ENCODE measurements at regions not wholly inside any gene's neighbourhood (a gene's known extent, or its start where the extent isn't known, plus 50 kb on each side); places are given as distances from the start of the nearest gene placed in this dataset.

DNA sequence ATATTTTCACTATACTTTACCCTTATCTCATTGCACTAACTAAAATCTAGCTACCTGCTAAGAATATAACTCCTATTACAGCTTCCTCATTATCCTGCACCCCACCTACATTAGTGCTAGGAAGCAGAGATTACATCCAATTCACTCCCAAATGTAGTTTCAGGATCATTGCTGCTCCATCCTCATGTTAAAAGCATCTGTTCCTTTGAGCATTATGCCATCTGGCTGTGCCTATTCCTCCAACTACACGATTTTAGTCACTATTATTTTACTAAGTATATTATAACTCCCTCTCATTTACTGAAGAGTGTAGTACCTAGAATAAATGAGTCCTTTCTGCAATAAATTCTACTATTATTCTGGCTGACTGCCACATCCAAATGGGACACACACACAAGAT is 1586.9 kb downstream of the TECRL start:
- no peaks in the 10 kb centered on the region for H3K9me3 ChIP-seq (replicated peaks; ENCODE audit: control insufficient read depth, insufficient read depth, low read length)
- no peak overlapping the region for H3K27ac ChIP-seq (ENCODE audit: control insufficient read depth, insufficient read depth)
- WGBS (ENCODE audit: insufficient coverage, insufficient replicate concordance, low lambda C conversion rate, missing lambda C conversion rate) = 0% methylated on average over 1 of the region's 1 CpG
- H3K36me3 ChIP-seq (ENCODE audit: control insufficient read depth in 2 of 2, insufficient read depth in 2 of 2, low read length in 1 of 2) = no peaks in the 10 kb centered on the region
- ChIA-PET RAD21 (ENCODE audit: unreplicated experiment) (no interaction called here), SMC1A (ENCODE audit: uncharacterized antibody, unreplicated experiment) (no interaction called here), CTCF (no interaction called here), POLR2A (no interaction called here)
- intact Hi-C loops (cut with micrococcal nuclease; ENCODE audit: unreplicated experiment) = no loop called here
- DNase-seq (ENCODE audit: low read depth, low spot score) (no peak), ATAC-seq (no peak), FAIRE-seq (no peak)
- H3K79me2 ChIP-seq (ENCODE audit: control insufficient read depth, insufficient read depth, low read length) = no peaks in the 10 kb centered on the region
- no peaks in the 10 kb centered on the region for H4K20me1 ChIP-seq (ENCODE audit: control insufficient read depth, insufficient read depth)
- TF ChIP-seq, protein P1, sequence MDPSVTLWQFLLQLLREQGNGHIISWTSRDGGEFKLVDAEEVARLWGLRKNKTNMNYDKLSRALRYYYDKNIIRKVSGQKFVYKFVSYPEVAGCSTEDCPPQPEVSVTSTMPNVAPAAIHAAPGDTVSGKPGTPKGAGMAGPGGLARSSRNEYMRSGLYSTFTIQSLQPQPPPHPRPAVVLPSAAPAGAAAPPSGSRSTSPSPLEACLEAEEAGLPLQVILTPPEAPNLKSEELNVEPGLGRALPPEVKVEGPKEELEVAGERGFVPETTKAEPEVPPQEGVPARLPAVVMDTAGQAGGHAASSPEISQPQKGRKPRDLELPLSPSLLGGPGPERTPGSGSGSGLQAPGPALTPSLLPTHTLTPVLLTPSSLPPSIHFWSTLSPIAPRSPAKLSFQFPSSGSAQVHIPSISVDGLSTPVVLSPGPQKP (IDR thresholded peaks at IDR 0.05; ENCODE audit: low read depth, low read length) = no peak
- H3K4me3 ChIP-seq = no peak overlapping the region
- H3K4me2 ChIP-seq (ENCODE audit: control insufficient read depth, insufficient read depth) = no peak overlapping the region
- H3K27me3 ChIP-seq (replicated peaks in 1 of 2; ENCODE audit: control insufficient read depth in 2 of 2, insufficient read depth in 2 of 2, low read length in 1 of 2) = no peaks in the 10 kb centered on the region
- in situ Hi-C loops (cut with MboI) = no loop called here
- H3K4me1 ChIP-seq (ENCODE audit: control insufficient read depth, insufficient read depth, low read length) = no peaks in the 10 kb centered on the region
- BruUV-seq (replicated peaks) = no TSS peak
- H2AFZ ChIP-seq (ENCODE audit: control insufficient read depth, low read depth, low read length) = no peak overlapping the region
- H3K9ac ChIP-seq (ENCODE audit: control insufficient read depth, insufficient read depth, low read length) = no peak overlapping the region

DNA sequence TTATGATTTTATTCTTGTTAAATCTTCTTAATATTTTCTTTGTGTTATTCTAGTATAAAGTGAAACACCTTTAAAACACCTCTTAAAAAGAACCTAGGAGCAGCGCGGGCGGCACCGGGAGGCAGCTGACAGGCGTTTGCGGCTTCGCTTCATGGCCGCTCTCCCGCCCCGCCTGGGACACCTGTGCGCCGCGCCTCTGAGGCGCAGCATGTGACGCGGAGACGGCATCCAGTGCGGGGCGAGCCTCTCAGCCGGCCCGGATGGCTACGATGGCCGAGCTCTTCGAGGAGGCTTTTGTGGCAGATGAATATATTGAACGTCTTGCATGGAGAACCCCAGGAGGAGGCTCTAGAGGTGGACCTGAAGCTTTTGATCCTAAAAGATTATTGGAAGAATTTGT is 1592.7 kb downstream of the TECRL start:
- ATAC-seq = no peak
- Histone ChIP-seq H3K27ac (ENCODE audit: control insufficient read depth, insufficient read depth) (no peak overlapping the region), H3K27me3 (replicated peaks in 1 of 2; ENCODE audit: control insufficient read depth in 2 of 2, insufficient read depth in 2 of 2, low read length in 1 of 2) (no peaks in the 10 kb centered on the region), H3K79me2 (ENCODE audit: control insufficient read depth, insufficient read depth, low read length) (no peaks in the 10 kb centered on the region), H3K36me3 (ENCODE audit: control insufficient read depth in 2 of 2, insufficient read depth in 2 of 2, low read length in 1 of 2) (no peaks in the 10 kb centered on the region), H3K9ac (ENCODE audit: control insufficient read depth, insufficient read depth, low read length) (no peak overlapping the region), H3K9me3 (replicated peaks; ENCODE audit: control insufficient read depth, insufficient read depth, low read length) (no peaks in the 10 kb centered on the region), H3K4me2 (ENCODE audit: control insufficient read depth, insufficient read depth) (no peak overlapping the region), H3K4me1 (ENCODE audit: control insufficient read depth, insufficient read depth, low read length) (no peaks in the 10 kb centered on the region), H2AFZ (ENCODE audit: control insufficient read depth, low read depth, low read length) (no peak overlapping the region), H4K20me1 (ENCODE audit: control insufficient read depth, insufficient read depth) (no peaks in the 10 kb centered on the region), H3K4me3 (no peak overlapping the region)
- CTCF ChIA-PET = no interaction called here
- in situ Hi-C loops (cut with MboI) = no loop called here
- intact Hi-C loops (cut with micrococcal nuclease; ENCODE audit: unreplicated experiment) = no loop called here
- POLR2A ChIA-PET = no interaction called here
- SMC1A ChIA-PET (ENCODE audit: uncharacterized antibody, unreplicated experiment) = no interaction called here
- 52% methylated on average over 25 of the region's 25 CpGs for WGBS (ENCODE audit: insufficient coverage, insufficient replicate concordance, low lambda C conversion rate, missing lambda C conversion rate)
- no peak for FAIRE-seq
- RAD21 ChIA-PET (ENCODE audit: unreplicated experiment) = no interaction called here
- BruUV-seq (replicated peaks) = no TSS peak
- no peak for DNase-seq (ENCODE audit: low read depth, low spot score)
- TF ChIP-seq EP300 (IDR thresholded peaks at IDR 0.05; ENCODE audit: borderline replicate concordance in 1 of 2, control insufficient read depth in 1 of 2, low read depth in 2 of 2, low read length in 2 of 2) (no peak), SMAD5 (IDR thresholded peaks at IDR 0.05; ENCODE audit: low read depth) (no peak), CHD4 (IDR thresholded peaks at IDR 0.05) (no peak), YBX1 (IDR thresholded peaks at IDR 0.05) (no peak), KAT2A (conservative IDR thresholded peaks at IDR 0.05; ENCODE audit: control insufficient read depth, low read depth, low read length) (no peak), CBX5 (IDR thresholded peaks at IDR 0.05; ENCODE audit: low read depth) (no peak), PML (IDR thresholded peaks at IDR 0.05; ENCODE audit: low read length) (no peak), PAX5 (IDR thresholded peaks at IDR 0.05; ENCODE audit: borderline replicate concordance, low read depth, low read length) (no peak), TCF3 (IDR thresholded peaks at IDR 0.05; ENCODE audit: borderline replicate concordance, insufficient read depth, low read depth, low read length) (no peak), CBX3 (IDR thresholded peaks at IDR 0.05; ENCODE audit: borderline replicate concordance, low read depth) (no peak), HDAC6 (IDR thresholded peaks at IDR 0.05; ENCODE audit: unreplicated experiment) (no peak), NFYA (IDR thresholded peaks at IDR 0.05; ENCODE audit: borderline replicate concordance, low read depth, low read length) (no peak)
- TF ChIP-seq, protein P2, sequence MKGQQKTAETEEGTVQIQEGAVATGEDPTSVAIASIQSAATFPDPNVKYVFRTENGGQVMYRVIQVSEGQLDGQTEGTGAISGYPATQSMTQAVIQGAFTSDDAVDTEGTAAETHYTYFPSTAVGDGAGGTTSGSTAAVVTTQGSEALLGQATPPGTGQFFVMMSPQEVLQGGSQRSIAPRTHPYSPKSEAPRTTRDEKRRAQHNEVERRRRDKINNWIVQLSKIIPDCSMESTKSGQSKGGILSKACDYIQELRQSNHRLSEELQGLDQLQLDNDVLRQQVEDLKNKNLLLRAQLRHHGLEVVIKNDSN (IDR thresholded peaks at IDR 0.05; ENCODE audit: borderline replicate concordance, extremely low read length, insufficient read depth, low read depth, low read length) = no peak
- TF ChIP-seq, protein P3, sequence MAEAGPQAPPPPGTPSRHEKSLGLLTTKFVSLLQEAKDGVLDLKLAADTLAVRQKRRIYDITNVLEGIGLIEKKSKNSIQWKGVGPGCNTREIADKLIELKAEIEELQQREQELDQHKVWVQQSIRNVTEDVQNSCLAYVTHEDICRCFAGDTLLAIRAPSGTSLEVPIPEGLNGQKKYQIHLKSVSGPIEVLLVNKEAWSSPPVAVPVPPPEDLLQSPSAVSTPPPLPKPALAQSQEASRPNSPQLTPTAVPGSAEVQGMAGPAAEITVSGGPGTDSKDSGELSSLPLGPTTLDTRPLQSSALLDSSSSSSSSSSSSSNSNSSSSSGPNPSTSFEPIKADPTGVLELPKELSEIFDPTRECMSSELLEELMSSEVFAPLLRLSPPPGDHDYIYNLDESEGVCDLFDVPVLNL (IDR thresholded peaks at IDR 0.05; ENCODE audit: low read depth, low read length) = no peak

Measured in GM12878 (cell line).